Prostate gland (tissue), 2 donors: ENCODE measurements at regions not wholly inside any gene's neighbourhood (a gene's known extent, or its start where the extent isn't known, plus 50 kb on each side); places are given as distances from the start of the nearest gene placed in this dataset.

ENCODE experiments used
- DNase-seq: peaks from one replicate; pipeline ENCODE4 v3.0.0-alpha.2; 2019; ENCODE audit warnings: low spot score
- H3K27ac ChIP-seq, 2 donors: fragments of 200-600 bp; sonication (generic); 2 replicates each; pipeline ENCODE4 v1.5.1; 2017 to 2019
- H3K27me3 ChIP-seq: fragments of 200-600 bp; sonication (generic); replicated peaks from 2 replicates; pipeline ENCODE4 v1.5.1; 2019; ENCODE audit not compliant: insufficient read depth
- H3K36me3 ChIP-seq, 2 donors: fragments of 200-600 bp; sonication (generic); 1 replicate in 1 of 2; 2 replicates in 1 of 2; pipeline versions ENCODE4 v1.5.1 to v1.8.1; 2017 to 2019
- H3K4me1 ChIP-seq: fragments of 200-600 bp; sonication (generic); replicated peaks from 2 replicates; pipeline ENCODE4 v1.5.1; 2019
- H3K4me3 ChIP-seq, 2 donors: fragments of 200-600 bp; sonication (generic); 2 replicates each; pipeline ENCODE4 v1.5.1; 2017 to 2019
- H3K9me3 ChIP-seq: fragments of 200-600 bp; sonication (generic); 2 replicates; pipeline ENCODE4 v1.5.1; 2017
- POLR2A ChIP-seq: fragments of 450-650 bp; IDR thresholded peaks from one replicate; pipeline ENCODE4 v1.6.1; 2016; ENCODE audit warnings: antibody characterized with exemption, mild to moderate bottlenecking
- POLR2AphosphoS5 ChIP-seq: sonication (generic); formaldehyde crosslinking; IDR thresholded peaks from one replicate; pipeline ENCODE4 v1.6.1; 2017; ENCODE audit warnings: antibody characterized with exemption
- WGBS: methylation state at CpG from one replicate; pipeline ENCODE4 v1.1.5; 2018; 5-methylcytosine and 5-hydroxymethylcytosine counted together
- intact Hi-C: fragments of 100-400 bp; cut with DNase I; formaldehyde crosslinking; loops from one replicate; pipeline ENCODE4 v1.14.2; 2022
- TF ChIP-seq, protein P1 (sequence below), 4 experiments: fragments of 200-600 bp in 2 of 4; fragments of 450-650 bp in 2 of 4; sonication (generic) in 2 of 4; IDR thresholded peaks; 1 replicate in 3 of 4; 2 replicates in 1 of 4; pipeline ENCODE4 v1.5.1; 2016 to 2019; ENCODE audit warnings: antibody characterized with exemption in 4 of 4, mild to moderate bottlenecking in 2 of 4, moderate library complexity in 2 of 4

DNA sequence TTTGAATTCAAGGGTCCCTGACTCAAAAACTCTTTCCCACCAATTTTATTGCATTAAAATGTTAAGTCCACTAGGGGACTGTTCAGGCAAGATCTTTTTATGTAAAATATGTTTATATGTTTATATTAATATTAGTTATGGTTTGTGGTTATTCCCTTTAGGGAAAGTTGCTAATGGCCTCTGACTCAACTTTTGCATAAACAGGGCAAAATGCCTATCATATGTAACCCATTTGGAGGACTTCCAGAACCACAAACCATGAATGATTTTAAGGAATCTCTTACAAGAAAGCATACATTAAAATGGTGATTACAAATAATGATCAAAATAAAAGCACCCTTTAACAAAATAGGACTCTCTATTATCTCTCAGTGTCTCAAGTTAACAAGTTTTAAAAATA is 1484.5 kb upstream of the ZEB2 start:
- TF ChIP-seq, protein P1, sequence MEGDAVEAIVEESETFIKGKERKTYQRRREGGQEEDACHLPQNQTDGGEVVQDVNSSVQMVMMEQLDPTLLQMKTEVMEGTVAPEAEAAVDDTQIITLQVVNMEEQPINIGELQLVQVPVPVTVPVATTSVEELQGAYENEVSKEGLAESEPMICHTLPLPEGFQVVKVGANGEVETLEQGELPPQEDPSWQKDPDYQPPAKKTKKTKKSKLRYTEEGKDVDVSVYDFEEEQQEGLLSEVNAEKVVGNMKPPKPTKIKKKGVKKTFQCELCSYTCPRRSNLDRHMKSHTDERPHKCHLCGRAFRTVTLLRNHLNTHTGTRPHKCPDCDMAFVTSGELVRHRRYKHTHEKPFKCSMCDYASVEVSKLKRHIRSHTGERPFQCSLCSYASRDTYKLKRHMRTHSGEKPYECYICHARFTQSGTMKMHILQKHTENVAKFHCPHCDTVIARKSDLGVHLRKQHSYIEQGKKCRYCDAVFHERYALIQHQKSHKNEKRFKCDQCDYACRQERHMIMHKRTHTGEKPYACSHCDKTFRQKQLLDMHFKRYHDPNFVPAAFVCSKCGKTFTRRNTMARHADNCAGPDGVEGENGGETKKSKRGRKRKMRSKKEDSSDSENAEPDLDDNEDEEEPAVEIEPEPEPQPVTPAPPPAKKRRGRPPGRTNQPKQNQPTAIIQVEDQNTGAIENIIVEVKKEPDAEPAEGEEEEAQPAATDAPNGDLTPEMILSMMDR (IDR thresholded peaks at IDR 0.05) = no peak
- TF ChIP-seq POLR2AphosphoS5 = no peak
- TF ChIP-seq POLR2A = no peak
- no peaks in the 10 kb centered on the region for H3K36me3 ChIP-seq
- no peak overlapping the region for H3K4me3 ChIP-seq
- DNase-seq = no peak
- no peaks in the 10 kb centered on the region for H3K9me3 ChIP-seq
- H3K4me1 ChIP-seq = no peaks in the 10 kb centered on the region
- no peak overlapping the region for H3K27ac ChIP-seq
- intact Hi-C loops = no loop called here
- no peaks in the 10 kb centered on the region for H3K27me3 ChIP-seq

DNA sequence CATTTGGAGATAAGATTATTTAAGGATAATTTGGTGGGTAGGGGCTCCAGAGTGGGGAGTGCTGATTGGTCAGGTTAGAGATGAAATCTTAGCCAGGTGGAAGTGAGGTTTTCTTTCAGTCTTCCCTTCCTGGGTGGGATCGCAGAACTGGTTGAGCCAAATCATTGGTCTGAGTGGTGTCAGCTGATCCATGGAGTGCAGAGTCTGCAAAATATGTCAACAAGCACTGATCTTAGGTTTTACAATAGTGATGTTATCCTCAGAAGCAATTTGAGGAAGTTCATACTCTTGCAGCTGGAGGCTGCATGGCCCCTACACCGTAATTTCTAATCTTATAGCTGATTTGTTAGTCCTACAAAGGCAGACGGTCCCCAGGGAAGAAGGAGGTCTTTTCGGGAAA is 1483.4 kb upstream of the ZEB2 start:
- no peaks in the 10 kb centered on the region for H3K27me3 ChIP-seq
- intact Hi-C loops = no loop called here
- 84% methylated on average over 4 of the region's 4 CpGs for WGBS

DNA sequence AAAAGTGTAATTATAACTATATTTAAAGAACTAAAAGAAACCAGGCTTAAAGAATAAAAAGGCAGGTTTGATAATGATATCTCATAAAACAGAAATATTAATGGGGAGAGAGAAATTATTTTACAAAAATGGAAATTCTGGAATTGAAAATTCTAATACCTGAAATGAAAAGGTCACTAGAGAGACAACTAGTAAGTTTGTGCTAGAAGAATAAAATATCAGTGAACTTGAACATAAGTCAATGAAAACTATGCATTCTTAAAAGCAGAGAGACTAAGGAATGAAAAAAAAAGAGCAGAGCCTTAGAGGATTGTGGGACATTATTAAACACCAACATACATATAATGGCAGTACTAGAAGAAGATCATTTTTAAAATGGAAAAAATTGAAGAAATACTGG is 1475.0 kb upstream of the ZEB2 start:
- TF ChIP-seq POLR2AphosphoS5 (no peak), POLR2A (no peak)
- TF ChIP-seq, protein P1 (IDR thresholded peaks at IDR 0.05) = no peak
- Histone ChIP-seq H3K27ac (no peak overlapping the region), H3K9me3 (no peaks in the 10 kb centered on the region), H3K4me1 (no peaks in the 10 kb centered on the region), H3K27me3 (no peaks in the 10 kb centered on the region), H3K36me3 (no peaks in the 10 kb centered on the region), H3K4me3 (no peak overlapping the region)
- intact Hi-C loops = no loop called here
- DNase-seq = no peak

More for the DNA sequence above, 1483.4 kb upstream of the ZEB2 start:
- Histone ChIP-seq H3K9me3 (no peaks in the 10 kb centered on the region), H3K4me3 (no peak overlapping the region), H3K4me1 (no peaks in the 10 kb centered on the region), H3K36me3 (no peaks in the 10 kb centered on the region), H3K27ac (no peak overlapping the region)
- no peak for DNase-seq
- TF ChIP-seq, protein P1 (IDR thresholded peaks at IDR 0.05) = no peak
- TF ChIP-seq POLR2AphosphoS5 (no peak), POLR2A (no peak)

DNA sequence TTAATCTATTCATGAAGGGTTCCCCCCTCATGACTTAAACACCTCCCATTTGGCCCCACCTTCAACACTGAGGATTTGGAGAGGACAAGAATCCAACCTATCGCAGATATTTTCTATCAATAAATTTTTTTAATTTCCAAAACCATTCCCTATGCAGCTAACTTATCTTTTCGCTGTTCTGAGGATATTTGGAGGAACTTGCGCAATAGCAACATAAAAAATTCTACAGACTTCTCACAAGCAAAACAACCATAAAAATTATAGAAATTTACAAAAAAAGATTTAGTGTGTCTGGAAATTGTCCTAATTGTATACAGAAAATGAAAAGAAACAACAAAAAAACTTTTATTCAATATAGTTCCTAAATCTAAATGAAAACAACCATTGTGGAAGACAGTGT is 1472.7 kb upstream of the ZEB2 start:
- no peaks in the 10 kb centered on the region for H3K36me3 ChIP-seq
- no peak for DNase-seq

DNA sequence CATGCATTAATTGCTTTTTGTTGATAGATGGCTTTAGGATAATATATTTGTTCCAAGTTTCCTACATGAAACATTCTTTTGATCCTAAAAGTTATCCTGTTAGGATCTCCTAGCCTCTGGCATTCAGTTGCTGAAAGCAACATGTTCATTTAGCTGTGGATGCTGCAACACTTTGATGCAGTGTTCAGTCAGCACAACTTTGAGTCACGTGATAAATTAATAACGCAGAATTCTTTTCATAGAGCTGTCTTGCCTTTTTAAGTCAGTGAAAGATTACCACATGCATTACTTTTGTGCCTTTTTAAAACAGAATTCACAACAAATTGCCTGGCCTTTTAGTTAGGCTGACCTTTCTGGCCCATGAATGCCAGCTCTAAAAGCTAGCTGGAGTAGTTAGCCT is 1467.9 kb upstream of the ZEB2 start:
- no peaks in the 10 kb centered on the region for H3K36me3 ChIP-seq
- H3K27me3 ChIP-seq = no peaks in the 10 kb centered on the region
- no peak for DNase-seq
- no peak overlapping the region for H3K27ac ChIP-seq
- 40% methylated on average over 2 of the region's 2 CpGs for WGBS
- intact Hi-C loops = no loop called here
- H3K9me3 ChIP-seq = no peaks in the 10 kb centered on the region
- H3K4me3 ChIP-seq = no peak overlapping the region
- no peaks in the 10 kb centered on the region for H3K4me1 ChIP-seq
- TF ChIP-seq, protein P1 (IDR thresholded peaks at IDR 0.05) = no peak
- TF ChIP-seq POLR2AphosphoS5 = no peak
- no peak for TF ChIP-seq POLR2A

More for the DNA sequence above, 1472.7 kb upstream of the ZEB2 start:
- H3K4me3 ChIP-seq = no peak overlapping the region
- intact Hi-C loops = no loop called here
- WGBS = 93% methylated on average over 3 of the region's 3 CpGs
- H3K4me1 ChIP-seq = no peaks in the 10 kb centered on the region
- H3K9me3 ChIP-seq = no peaks in the 10 kb centered on the region
- no peaks in the 10 kb centered on the region for H3K27me3 ChIP-seq
- no peak for TF ChIP-seq POLR2A
- TF ChIP-seq POLR2AphosphoS5 = no peak
- TF ChIP-seq, protein P1 (IDR thresholded peaks at IDR 0.05) = no peak
- H3K27ac ChIP-seq = no peak overlapping the region
